HCT116 (cell line): ENCODE measurements at regions not wholly inside any gene's neighbourhood (a gene's known extent, or its start where the extent isn't known, plus 50 kb on each side); places are given as distances from the start of the nearest gene placed in this dataset.

Experiments
- ATAC-seq: fragments of 200-7000 bp; cut with Tn5 transposase; 2 replicates; pipeline ENCODE4 v1.9.1; 2020; ENCODE audit warnings: mild to moderate bottlenecking, moderate library complexity
- BruUV-seq: library from RNA; stranded (reverse); fragments of 400-500 nt; replicated peaks from 2 replicates; lab custom pipeline; 2021; lab: Mats Ljungman, UMichigan
- CTCF ChIA-PET: fragments of 300-600 bp; sonication (Branson Sonifier 250); formaldehyde crosslinking; loops from one replicate; lab custom pipeline; 2021; ENCODE audit warnings: antibody characterized with exemption; lab: Charles Lee
- POLR2A ChIA-PET: fragments of 300-600, 350-600 bp; sonication (Branson Sonifier 250); formaldehyde crosslinking; loops from one replicate; lab custom pipeline; 2021; ENCODE audit warnings: antibody characterized with exemption; lab: Charles Lee
- RAD21 ChIA-PET, 2 experiments: fragments of 300-600 bp; sonication (Branson Sonifier 250); formaldehyde crosslinking; loops; one replicate each; lab custom pipeline; 2023; ENCODE audit warnings: low total read pairs in 2 of 2; ENCODE audit not compliant: uncharacterized antibody in 2 of 2, unreplicated experiment in 2 of 2, low non-redundant PET in 1 of 2; lab: Charles Lee
- DNase-seq: peaks from one replicate; pipeline ENCODE4 v3.0.0-alpha.2; 2010; ENCODE audit warnings: low read depth, low spot score
- H2AFZ ChIP-seq: fragments of 200-600 bp; shearing (Covaris generic), sonication (generic); 2 replicates; pipeline ENCODE4 v1.6.1; 2017; ENCODE audit warnings: low read depth, mixed run types, mixed read lengths, antibody characterized with exemption, low read length; ENCODE audit not compliant: poor library complexity, severe bottlenecking
- H3K27ac ChIP-seq: 2 replicates; pipeline ENCODE4 v1.5.1; 2012; ENCODE audit warnings: low read depth, low read length
- H3K27me3 ChIP-seq: fragments of 200-600 bp; sonication (generic); 2 replicates; pipeline ENCODE4 v1.6.1; 2016; ENCODE audit warnings: mixed run types, low read length, mixed read lengths; ENCODE audit not compliant: insufficient read depth
- H3K36me3 ChIP-seq, 2 experiments: fragments of 200-500 bp in 1 of 2; fragments of 200-600 bp in 1 of 2; sonication (Bioruptor generic) in 1 of 2; sonication (generic) in 1 of 2; 2 replicates each; pipeline versions ENCODE4 v1.5.1 to v1.6.1; 2014 to 2016; ENCODE audit warnings: low read length in 2 of 2, inconsistent platforms in 1 of 2, mixed read lengths in 1 of 2, mixed run types in 1 of 2; ENCODE audit not compliant: insufficient read depth in 2 of 2, control insufficient read depth in 1 of 2
- H3K4me1 ChIP-seq, 2 experiments: fragments of 200-600 bp in 1 of 2; sonication (generic) in 1 of 2; 2 replicates each; pipeline versions ENCODE4 v1.5.1 to v1.6.1; 2012 to 2017; ENCODE audit warnings: low read length in 2 of 2, inconsistent platforms in 1 of 2, mild to moderate bottlenecking in 1 of 2, mixed read lengths in 1 of 2, mixed run types in 1 of 2, moderate library complexity in 1 of 2; ENCODE audit not compliant: insufficient read depth in 2 of 2, control insufficient read depth in 1 of 2
- H3K4me2 ChIP-seq: fragments of 200-600 bp; sonication (generic); 2 replicates; pipeline ENCODE4 v1.6.1; 2017; ENCODE audit warnings: mixed run types, low read length, mixed read lengths
- H3K4me3 ChIP-seq, 2 experiments: fragments of 200-600 bp in 1 of 2; sonication (generic) in 1 of 2; replicated peaks in 1 of 2; 2 replicates each; pipeline ENCODE4 v1.5.1; 2011 to 2016; ENCODE audit warnings: low read length in 2 of 2, control low read depth in 1 of 2, low read depth in 1 of 2, mild to moderate bottlenecking in 1 of 2, mixed read lengths in 1 of 2, mixed run types in 1 of 2
- H3K79me2 ChIP-seq: fragments of 200-600 bp; sonication (generic); 2 replicates; pipeline ENCODE4 v1.6.1; 2017; ENCODE audit warnings: mild to moderate bottlenecking, mixed run types, low read length, moderate library complexity, mixed read lengths; ENCODE audit not compliant: insufficient read depth
- H3K9ac ChIP-seq: fragments of 200-600 bp; sonication (generic); 2 replicates; pipeline ENCODE4 v1.6.1; 2016; ENCODE audit warnings: low read length, mixed read lengths
- H3K9me2 ChIP-seq: fragments of 200-600 bp; sonication (generic), shearing (Covaris generic); 2 replicates; pipeline ENCODE4 v1.6.1; 2017; ENCODE audit warnings: mixed run types, mild to moderate bottlenecking, moderate library complexity; ENCODE audit not compliant: insufficient read depth
- H3K9me3 ChIP-seq, 2 experiments: fragments of 200-500 bp in 1 of 2; fragments of 200-600 bp in 1 of 2; sonication (Bioruptor generic) in 1 of 2; sonication (generic) in 1 of 2; 2 replicates each; pipeline ENCODE4 v1.6.1; 2014 to 2017; ENCODE audit warnings: low read length in 2 of 2, mixed read lengths in 2 of 2, inconsistent platforms in 1 of 2, low read depth in 1 of 2, mild to moderate bottlenecking in 1 of 2, mixed run types in 1 of 2, moderate library complexity in 1 of 2; ENCODE audit not compliant: control insufficient read depth in 1 of 2, insufficient read depth in 1 of 2
- H4K20me1 ChIP-seq: fragments of 200-600 bp; sonication (generic), shearing (Covaris generic); 2 replicates; pipeline ENCODE4 v1.6.1; 2017; ENCODE audit warnings: mixed run types, mild to moderate bottlenecking, moderate library complexity; ENCODE audit not compliant: insufficient read depth
- ATF3 ChIP-seq: IDR thresholded peaks from 2 replicates; pipeline ENCODE4 v1.6.1; 2012
- CTCF ChIP-seq, 3 experiments: fragments of 200-600 bp in 1 of 3; sonication (generic) in 1 of 3; IDR thresholded peaks in 2 of 3; conservative IDR thresholded peaks in 1 of 3; 2 replicates each; pipeline ENCODE4 v1.5.1; 2012 to 2017; ENCODE audit warnings: low read depth in 2 of 3, low read length in 2 of 3, antibody characterized with exemption in 1 of 3, borderline replicate concordance in 1 of 3, control low read depth in 1 of 3, mild to moderate bottlenecking in 1 of 3, mixed read lengths in 1 of 3, mixed run types in 1 of 3, moderate library complexity in 1 of 3; ENCODE audit not compliant: insufficient read depth in 1 of 3
- EGR1 ChIP-seq: IDR thresholded peaks from 2 replicates; pipeline ENCODE4 v1.6.1; 2012; ENCODE audit warnings: low read depth
- ELF1 ChIP-seq: IDR thresholded peaks from 2 replicates; pipeline ENCODE4 v1.6.1; 2012; ENCODE audit warnings: low read depth, borderline replicate concordance
- EZH2 ChIP-seq: fragments of 200-600 bp; sonication (generic); IDR thresholded peaks from 2 replicates; pipeline ENCODE4 v1.6.1; 2017; ENCODE audit warnings: antibody characterized with exemption, mixed run types
- EZH2phosphoT487 ChIP-seq: fragments of 200-600 bp; IDR thresholded peaks from 2 replicates; pipeline ENCODE4 v1.6.1; 2018; ENCODE audit warnings: antibody characterized with exemption, borderline replicate concordance
- FOSL1 ChIP-seq: IDR thresholded peaks from 2 replicates; pipeline ENCODE4 v1.6.1; 2012; ENCODE audit warnings: low read depth
- JUND ChIP-seq: IDR thresholded peaks from 2 replicates; pipeline ENCODE4 v1.6.1; 2012
- MAX ChIP-seq: IDR thresholded peaks from 2 replicates; pipeline ENCODE4 v1.6.1; 2012
- POLR2A ChIP-seq: IDR thresholded peaks from 2 replicates; pipeline ENCODE4 v1.7.0; 2011; ENCODE audit warnings: borderline replicate concordance; ENCODE audit not compliant: insufficient read depth, insufficient read length; ENCODE audit errors: extremely low read depth
- POLR2AphosphoS5 ChIP-seq: IDR thresholded peaks from 2 replicates; pipeline ENCODE4 v1.6.1; 2011; ENCODE audit warnings: mild to moderate bottlenecking, low read depth, low read length, moderate library complexity
- RAD21 ChIP-seq: IDR thresholded peaks from 2 replicates; pipeline ENCODE4 v1.6.1; 2012; ENCODE audit warnings: low read depth, mild to moderate bottlenecking
- REST ChIP-seq: IDR thresholded peaks from 2 replicates; pipeline ENCODE4 v1.6.1; 2012; ENCODE audit warnings: low read depth
- SIN3A ChIP-seq: IDR thresholded peaks from 2 replicates; pipeline ENCODE4 v1.6.1; 2012; ENCODE audit warnings: low read depth
- SRF ChIP-seq: IDR thresholded peaks from 2 replicates; pipeline ENCODE4 v1.6.1; 2012; ENCODE audit warnings: low read depth
- TCF7L2 ChIP-seq: IDR thresholded peaks from 2 replicates; pipeline ENCODE4 v1.7.0; 2011; ENCODE audit warnings: borderline replicate concordance, inconsistent platforms; ENCODE audit not compliant: insufficient read depth, insufficient read length; ENCODE audit errors: extremely low read depth
- YY1 ChIP-seq: IDR thresholded peaks from 2 replicates; pipeline ENCODE4 v1.6.1; 2011; ENCODE audit warnings: low read length, low read depth, moderate library complexity, mild to moderate bottlenecking; ENCODE audit not compliant: insufficient replicate concordance; ENCODE audit errors: extremely low read depth
- ZFX ChIP-seq: fragments of 450-650 bp; IDR thresholded peaks from 2 replicates; pipeline ENCODE4 v1.6.1; 2017
- ZNF274 ChIP-seq: fragments of 200-500 bp; sonication (Bioruptor generic); IDR thresholded peaks from 2 replicates; pipeline ENCODE4 v1.6.1; 2014; ENCODE audit warnings: mild to moderate bottlenecking, low read depth, low read length, inconsistent platforms
- intact Hi-C: fragments of 100-400 bp; cut with micrococcal nuclease; formaldehyde crosslinking; loops from 2 replicates; pipeline ENCODE4 v1.10.0; 2022

GRCh38 chr10:130466271-130466997 lies 330.2 kb downstream of the GLRX3 start:
- Histone ChIP-seq H3K4me3 (no peak overlapping the region), H3K4me1 (no peaks in the 10 kb centered on the region), H3K27me3 (no peaks in the 10 kb centered on the region), H3K9ac (no peak overlapping the region), H3K4me2 (no peak overlapping the region), H3K79me2 (no peaks in the 10 kb centered on the region), H3K36me3 (no peaks in the 10 kb centered on the region), H3K9me3 (no peaks in the 10 kb centered on the region), H3K27ac (no peak overlapping the region), H3K9me2 (no peaks in the 10 kb centered on the region), H2AFZ (no peak overlapping the region), H4K20me1 (no peaks in the 10 kb centered on the region)
- DNase-seq (no peak), ATAC-seq (no peak)
- RAD21 ChIA-PET: no interaction called here
- no TSS peak for BruUV-seq
- POLR2A ChIA-PET: no interaction called here
- intact Hi-C loops: no loop called here
- CTCF ChIA-PET: no interaction called here
- no peak for TF ChIP-seq MAX
- TF ChIP-seq EZH2phosphoT487: no peak
- TF ChIP-seq FOSL1: no peak
- TF ChIP-seq RAD21: no peak
- TF ChIP-seq JUND: no peak
- no peak for TF ChIP-seq ZNF274
- no peak for TF ChIP-seq EGR1
- TF ChIP-seq REST: no peak
- TF ChIP-seq POLR2A: no peak
- no peak for TF ChIP-seq ATF3
- TF ChIP-seq ZFX: no peak
- TF ChIP-seq CTCF (IDR thresholded peaks at IDR 0.05 in 2 of 3, conservative IDR thresholded peaks at IDR 0.05 in 1 of 3; ENCODE audit: borderline replicate concordance in 1 of 3, insufficient read depth in 1 of 3, low read depth in 2 of 3, low read length in 2 of 3): no peak
- TF ChIP-seq ELF1: no peak
- no peak for TF ChIP-seq YY1
- no peak for TF ChIP-seq POLR2AphosphoS5
- TF ChIP-seq SIN3A: no peak
- TF ChIP-seq SRF: no peak
- TF ChIP-seq EZH2: no peak
- no peak for TF ChIP-seq TCF7L2
